ENCODE measurements at regions not wholly inside any gene's neighbourhood (a gene's known extent, or its start where the extent isn't known, plus 50 kb on each side); places are given as distances from the start of the nearest gene placed in this dataset.

GRCh38 chr6:122330315-122330714, 69.1 kb upstream of the HSF2 start:
- Histone ChIP-seq H3K4me1 (no peaks in the 10 kb centered on the region), H3K27ac (no peak overlapping the region), H3K9ac (no peak overlapping the region), H3K36me3 (no peaks in the 10 kb centered on the region), H3K79me2 (ENCODE audit: low read depth) (no peaks in the 10 kb centered on the region), H3F3A (ENCODE audit: low read depth) (no peaks in the 10 kb centered on the region), H3K9me3 (ENCODE audit: low read depth) (no peaks in the 10 kb centered on the region), H3K4me2 (no peak overlapping the region), H2AFZ (replicated peaks) (no peak overlapping the region), H3K4me3 (no peak overlapping the region), H4K20me1 (ENCODE audit: low read depth) (no peaks in the 10 kb centered on the region), H3K27me3 (no peaks in the 10 kb centered on the region)
- DNase-seq (ENCODE audit: low spot score): no peak
- TF ChIP-seq EZH2phosphoT487 (IDR thresholded peaks at IDR 0.05): no peak
- TF ChIP-seq CTCF (IDR thresholded peaks at IDR 0.05): no peak
- TF ChIP-seq EZH2 (IDR thresholded peaks at IDR 0.05): no peak
- no peak overlapping the region for H3K4me3 Mint-ChIP-seq
- no peak overlapping the region for H3K27ac Mint-ChIP-seq
- no peaks in the 10 kb centered on the region for H3K4me1 Mint-ChIP-seq
- H3K27me3 Mint-ChIP-seq (ENCODE audit: insufficient read depth, low read depth): no peaks in the 10 kb centered on the region
- no peaks in the 10 kb centered on the region for H3K9me3 Mint-ChIP-seq
- no peaks in the 10 kb centered on the region for H3K36me3 Mint-ChIP-seq

GRCh38 chr6:122337645-122338044, 61.8 kb upstream of the HSF2 start:
- TF ChIP-seq CTCF (IDR thresholded peaks at IDR 0.05) (no peak), EZH2 (IDR thresholded peaks at IDR 0.05) (no peak), EZH2phosphoT487 (IDR thresholded peaks at IDR 0.05) (no peak)
- no peaks in the 10 kb centered on the region for H4K20me1 ChIP-seq (ENCODE audit: low read depth)
- H3K27ac Mint-ChIP-seq: no peak overlapping the region
- no peak overlapping the region for H2AFZ ChIP-seq (replicated peaks)
- no peaks in the 10 kb centered on the region for H3F3A ChIP-seq (ENCODE audit: low read depth)
- no peak overlapping the region for H3K4me2 ChIP-seq
- no peak overlapping the region for H3K9ac ChIP-seq
- no peak overlapping the region for H3K4me3 Mint-ChIP-seq
- H3K4me1 Mint-ChIP-seq: no peaks in the 10 kb centered on the region
- no peaks in the 10 kb centered on the region for H3K79me2 ChIP-seq (ENCODE audit: low read depth)
- H3K36me3 Mint-ChIP-seq: no peaks in the 10 kb centered on the region
- H3K27me3 ChIP-seq: no peaks in the 10 kb centered on the region
- no peak overlapping the region for H3K27ac ChIP-seq
- no peaks in the 10 kb centered on the region for H3K9me3 Mint-ChIP-seq
- H3K4me1 ChIP-seq: no peaks in the 10 kb centered on the region
- no peaks in the 10 kb centered on the region for H3K36me3 ChIP-seq
- H3K4me3 ChIP-seq: no peak overlapping the region
- DNase-seq (ENCODE audit: low spot score): no peak
- no peaks in the 10 kb centered on the region for H3K9me3 ChIP-seq (ENCODE audit: low read depth)
- H3K27me3 Mint-ChIP-seq (ENCODE audit: insufficient read depth, low read depth): peaks cover 2% of the 10 kb centered on the region

GRCh38 chr6:122339661-122340060, 59.8 kb upstream of the HSF2 start:
- no peak for DNase-seq (ENCODE audit: low spot score)
- Mint-ChIP-seq H3K4me3 (no peak overlapping the region), H3K27ac (no peak overlapping the region), H3K36me3 (no peaks in the 10 kb centered on the region), H3K27me3 (ENCODE audit: insufficient read depth, low read depth) (peaks cover 2% of the 10 kb centered on the region), H3K9me3 (no peaks in the 10 kb centered on the region), H3K4me1 (no peaks in the 10 kb centered on the region)
- H4K20me1 ChIP-seq (ENCODE audit: low read depth): no peaks in the 10 kb centered on the region
- no peaks in the 10 kb centered on the region for H3K4me1 ChIP-seq
- no peak overlapping the region for H3K9ac ChIP-seq
- H3K4me2 ChIP-seq: no peak overlapping the region
- no peaks in the 10 kb centered on the region for H3K36me3 ChIP-seq
- no peaks in the 10 kb centered on the region for H3K9me3 ChIP-seq (ENCODE audit: low read depth)
- H3F3A ChIP-seq (ENCODE audit: low read depth): no peaks in the 10 kb centered on the region
- H3K4me3 ChIP-seq: no peak overlapping the region
- H2AFZ ChIP-seq (replicated peaks): no peak overlapping the region
- TF ChIP-seq EZH2 (IDR thresholded peaks at IDR 0.05) (no peak), EZH2phosphoT487 (IDR thresholded peaks at IDR 0.05) (no peak), CTCF (IDR thresholded peaks at IDR 0.05) (no peak)
- H3K27ac ChIP-seq: no peak overlapping the region
- H3K27me3 ChIP-seq: no peaks in the 10 kb centered on the region
- no peaks in the 10 kb centered on the region for H3K79me2 ChIP-seq (ENCODE audit: low read depth)

GRCh38 chr6:122347280-122347679, 52.2 kb upstream of the HSF2 start:
- no peaks in the 10 kb centered on the region for H4K20me1 ChIP-seq (ENCODE audit: low read depth)
- Mint-ChIP-seq H3K36me3 (no peaks in the 10 kb centered on the region), H3K4me1 (peaks cover 9% of the 10 kb centered on the region), H3K9me3 (no peaks in the 10 kb centered on the region), H3K4me3 (no peak overlapping the region), H3K27ac (no peak overlapping the region), H3K27me3 (ENCODE audit: insufficient read depth, low read depth) (no peaks in the 10 kb centered on the region)
- TF ChIP-seq EZH2 (IDR thresholded peaks at IDR 0.05) (no peak), CTCF (IDR thresholded peaks at IDR 0.05) (no peak), EZH2phosphoT487 (IDR thresholded peaks at IDR 0.05) (no peak)
- no peaks in the 10 kb centered on the region for H3K27me3 ChIP-seq
- no peak overlapping the region for H3K27ac ChIP-seq
- H3K36me3 ChIP-seq: no peaks in the 10 kb centered on the region
- H3K9me3 ChIP-seq (ENCODE audit: low read depth): no peaks in the 10 kb centered on the region
- H2AFZ ChIP-seq (replicated peaks): no peak overlapping the region
- no peaks in the 10 kb centered on the region for H3K79me2 ChIP-seq (ENCODE audit: low read depth)
- H3K4me3 ChIP-seq: no peak overlapping the region
- no peak for DNase-seq (ENCODE audit: low spot score)
- no peak overlapping the region for H3K4me2 ChIP-seq
- no peaks in the 10 kb centered on the region for H3F3A ChIP-seq (ENCODE audit: low read depth)
- H3K4me1 ChIP-seq: no peaks in the 10 kb centered on the region
- H3K9ac ChIP-seq: no peak overlapping the region

Measured in neural progenitor cell (in vitro differentiated cells).